ENCODE measurements at regions not wholly inside any gene's neighbourhood (a gene's known extent, or its start where the extent isn't known, plus 50 kb on each side); places are given as distances from the start of the nearest gene placed in this dataset.

DNA sequence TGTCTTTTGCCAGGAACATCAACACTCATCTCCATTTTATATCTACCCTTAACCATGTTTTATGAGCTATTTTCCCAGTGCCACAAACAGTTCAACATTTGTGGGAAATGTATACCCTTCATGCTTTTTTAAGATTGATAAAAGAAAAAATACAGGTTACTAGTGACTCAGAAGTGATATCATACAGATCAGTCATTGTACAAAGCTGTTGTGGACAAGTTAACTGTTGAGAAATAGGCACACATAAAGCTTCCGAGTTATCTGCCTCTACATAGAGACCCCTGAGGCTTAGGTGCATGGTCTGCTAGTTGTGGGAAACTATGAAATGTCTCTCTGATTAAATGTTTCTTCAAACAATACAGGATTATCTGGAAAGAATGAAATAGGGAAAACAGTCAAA, 96.3 kb downstream of the LSM5 start:
- Histone ChIP-seq H3K4me3 (no peak overlapping the region), H3K27ac (no peak overlapping the region), H3K36me3 (replicated peaks in 1 of 2) (no peaks in the 10 kb centered on the region), H3K27me3 (no peaks in the 10 kb centered on the region), H3K9me3 (replicated peaks in 1 of 3) (no peaks in the 10 kb centered on the region), H3K4me1 (replicated peaks in 1 of 2) (no peaks in the 10 kb centered on the region)
- 27 to 53% (median 46%) methylated on average over 1 of the region's 1 CpG for WGBS, 4 donors
- intact Hi-C loops (cut with DNase I), result no loop called here
- TF ChIP-seq POLR2A (IDR thresholded peaks at IDR 0.05), result no peak
- TF ChIP-seq, protein P1, sequence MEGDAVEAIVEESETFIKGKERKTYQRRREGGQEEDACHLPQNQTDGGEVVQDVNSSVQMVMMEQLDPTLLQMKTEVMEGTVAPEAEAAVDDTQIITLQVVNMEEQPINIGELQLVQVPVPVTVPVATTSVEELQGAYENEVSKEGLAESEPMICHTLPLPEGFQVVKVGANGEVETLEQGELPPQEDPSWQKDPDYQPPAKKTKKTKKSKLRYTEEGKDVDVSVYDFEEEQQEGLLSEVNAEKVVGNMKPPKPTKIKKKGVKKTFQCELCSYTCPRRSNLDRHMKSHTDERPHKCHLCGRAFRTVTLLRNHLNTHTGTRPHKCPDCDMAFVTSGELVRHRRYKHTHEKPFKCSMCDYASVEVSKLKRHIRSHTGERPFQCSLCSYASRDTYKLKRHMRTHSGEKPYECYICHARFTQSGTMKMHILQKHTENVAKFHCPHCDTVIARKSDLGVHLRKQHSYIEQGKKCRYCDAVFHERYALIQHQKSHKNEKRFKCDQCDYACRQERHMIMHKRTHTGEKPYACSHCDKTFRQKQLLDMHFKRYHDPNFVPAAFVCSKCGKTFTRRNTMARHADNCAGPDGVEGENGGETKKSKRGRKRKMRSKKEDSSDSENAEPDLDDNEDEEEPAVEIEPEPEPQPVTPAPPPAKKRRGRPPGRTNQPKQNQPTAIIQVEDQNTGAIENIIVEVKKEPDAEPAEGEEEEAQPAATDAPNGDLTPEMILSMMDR (IDR thresholded peaks at IDR 0.05), result no peak
- no peak for DNase-seq

GRCh38 chr7:32390210-32390609, 100.0 kb downstream of the LSM5 start:
- H3K4me3 ChIP-seq, result no peak overlapping the region
- no peak for DNase-seq
- H3K4me1 ChIP-seq (replicated peaks in 1 of 2), result no peaks in the 10 kb centered on the region
- no peaks in the 10 kb centered on the region for H3K9me3 ChIP-seq (replicated peaks in 1 of 3)
- H3K27ac ChIP-seq, result no peak overlapping the region
- no peaks in the 10 kb centered on the region for H3K36me3 ChIP-seq (replicated peaks in 1 of 2)
- TF ChIP-seq POLR2A (IDR thresholded peaks at IDR 0.05), result no peak
- TF ChIP-seq, protein P1 (IDR thresholded peaks at IDR 0.05), result no peak
- 22 to 38% (median 27%) methylated on average over 2 of the region's 2 CpGs for WGBS, 4 donors
- intact Hi-C loops (cut with DNase I), result no loop called here
- no peaks in the 10 kb centered on the region for H3K27me3 ChIP-seq

- WGBS, 4 donors, result 61 to 77% (median 76%) methylated on average over 2 of the region's 2 CpGs
- no peaks in the 10 kb centered on the region for H3K27me3 ChIP-seq
- H3K4me1 ChIP-seq (replicated peaks in 1 of 2), result no peaks in the 10 kb centered on the region
- no peak overlapping the region for H3K4me3 ChIP-seq
- intact Hi-C loops (cut with DNase I), result no loop called here
- TF ChIP-seq POLR2A (IDR thresholded peaks at IDR 0.05), result no peak
- TF ChIP-seq, protein P1 (IDR thresholded peaks at IDR 0.05), result no peak
- no peaks in the 10 kb centered on the region for H3K36me3 ChIP-seq (replicated peaks in 1 of 2)
- H3K27ac ChIP-seq, result no peak overlapping the region
- no peak for DNase-seq
- H3K9me3 ChIP-seq (replicated peaks in 1 of 3), result no peaks in the 10 kb centered on the region
Observed at GRCh38 chr7:32385316-32385956, 104.7 kb downstream of the LSM5 start.

DNA sequence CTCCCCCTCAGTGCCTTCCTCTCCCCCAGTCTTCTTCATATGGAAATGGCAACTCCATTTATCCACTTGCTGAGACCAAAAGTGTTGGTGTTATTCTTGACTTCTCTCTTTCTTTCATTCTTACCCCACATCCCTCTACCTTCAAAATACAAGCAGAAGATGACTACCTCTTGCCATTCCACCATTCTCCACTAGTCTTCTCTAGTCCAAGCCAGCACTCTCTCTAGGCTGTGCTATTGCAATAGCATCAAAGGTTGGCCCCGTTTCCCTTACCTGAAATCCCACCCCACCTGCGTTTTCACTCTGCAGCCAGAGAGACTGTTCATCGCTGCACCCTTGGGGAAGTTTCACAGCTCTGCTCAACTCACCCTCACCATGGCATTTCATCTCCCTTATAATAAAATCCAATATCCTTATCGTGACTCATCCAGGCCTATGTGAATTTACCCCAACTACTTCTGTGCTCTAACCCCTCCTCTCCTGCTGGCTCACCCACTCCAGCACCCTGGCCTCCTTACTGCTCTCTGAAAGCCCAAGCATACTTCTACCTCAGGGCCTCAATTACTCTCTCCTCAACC, 109.1 kb downstream of the LSM5 start:
- no peaks in the 10 kb centered on the region for H3K36me3 ChIP-seq (replicated peaks in 1 of 2)
- H3K4me3 ChIP-seq, result no peak overlapping the region
- no peak overlapping the region for H3K27ac ChIP-seq
- DNase-seq, result no peak
- H3K9me3 ChIP-seq (replicated peaks in 1 of 3), result no peaks in the 10 kb centered on the region
- WGBS, 4 donors, result 56 to 75% (median 58%) methylated on average over 3 to 4 of the region's 4 CpGs
- intact Hi-C loops (cut with DNase I), result no loop called here
- H3K27me3 ChIP-seq, result no peaks in the 10 kb centered on the region
- TF ChIP-seq, protein P1 (IDR thresholded peaks at IDR 0.05), result no peak
- no peak for TF ChIP-seq POLR2A (IDR thresholded peaks at IDR 0.05)
- no peaks in the 10 kb centered on the region for H3K4me1 ChIP-seq (replicated peaks in 1 of 2)
